ENCODE measurements at regions not wholly inside any gene's neighbourhood (a gene's known extent, or its start where the extent isn't known, plus 50 kb on each side); places are given as distances from the start of the nearest gene placed in this dataset.
"Not testable (repeated sequence)": the region's sequence is repeated elsewhere in the genome, so short reads cannot be mapped to it uniquely, and the experiment has no call there.

DNA sequence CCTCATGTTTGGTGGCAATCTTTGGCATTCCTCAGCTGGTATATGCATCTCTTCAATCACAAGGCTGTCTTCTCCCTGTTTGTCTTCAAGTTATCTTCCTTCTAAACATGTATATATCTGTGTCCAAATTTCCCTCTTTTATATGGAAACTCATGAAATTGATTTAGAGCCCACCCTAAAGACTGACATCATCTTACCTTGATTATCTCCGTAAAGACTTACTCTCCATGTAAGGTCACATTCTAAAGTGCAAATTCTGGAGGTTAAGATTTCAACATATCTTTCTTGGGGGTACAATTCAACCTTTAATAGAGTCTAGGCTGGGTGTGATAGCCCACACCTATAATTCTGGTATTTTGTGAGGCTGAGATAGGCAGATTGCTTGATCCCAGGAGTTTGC lies 215.8 kb upstream of the LRRC4C start:
- H3K4me3 ChIP-seq (ENCODE audit: low read length) = no peak overlapping the region
- no peak for DNase-seq
- no peaks in the 10 kb centered on the region for H3K4me1 ChIP-seq (ENCODE audit: control insufficient read depth, insufficient read depth, low read length)
- no peaks in the 10 kb centered on the region for H3K36me3 ChIP-seq (ENCODE audit: control insufficient read depth, insufficient read depth, low read length)
- H3K9me3 ChIP-seq (replicated peaks; ENCODE audit: control insufficient read depth, low read depth, low read length) = peaks cover 2% of the 10 kb centered on the region
- no peaks in the 10 kb centered on the region for H3K27me3 ChIP-seq (ENCODE audit: control insufficient read depth, insufficient read depth, low read length)
- H3K27ac ChIP-seq (ENCODE audit: low read length) = no peak overlapping the region
- WGBS (ENCODE audit: insufficient coverage) = no CpG with 5 or more reads among the region's 1 CpG

GRCh38 chr11:41713030-41713429 lies 253.6 kb upstream of the LRRC4C start:
- 83% methylated on average over 2 of the region's 3 CpGs for WGBS (ENCODE audit: insufficient coverage)
- H3K9me3 ChIP-seq (replicated peaks; ENCODE audit: control insufficient read depth, low read depth, low read length) = peaks cover 5% of the 10 kb centered on the region
- H3K36me3 ChIP-seq (ENCODE audit: control insufficient read depth, insufficient read depth, low read length) = no peaks in the 10 kb centered on the region
- H3K27ac ChIP-seq (ENCODE audit: low read length) = no peak overlapping the region
- no peaks in the 10 kb centered on the region for H3K27me3 ChIP-seq (ENCODE audit: control insufficient read depth, insufficient read depth, low read length)
- no peak for DNase-seq
- no peak overlapping the region for H3K4me3 ChIP-seq (ENCODE audit: low read length)
- H3K4me1 ChIP-seq (ENCODE audit: control insufficient read depth, insufficient read depth, low read length) = no peaks in the 10 kb centered on the region

- no CpG with 5 or more reads among the region's 2 CpGs for WGBS (ENCODE audit: insufficient coverage)
- H3K36me3 ChIP-seq (ENCODE audit: control insufficient read depth, insufficient read depth, low read length) = no peaks in the 10 kb centered on the region
- no peak overlapping the region for H3K27ac ChIP-seq (ENCODE audit: low read length)
- no peak for DNase-seq
- H3K4me3 ChIP-seq (ENCODE audit: low read length) = no peak overlapping the region
- H3K9me3 ChIP-seq (replicated peaks; ENCODE audit: control insufficient read depth, low read depth, low read length) = peaks cover 5% of the 10 kb centered on the region
- no peaks in the 10 kb centered on the region for H3K27me3 ChIP-seq (ENCODE audit: control insufficient read depth, insufficient read depth, low read length)
- H3K4me1 ChIP-seq (ENCODE audit: control insufficient read depth, insufficient read depth, low read length) = no peaks in the 10 kb centered on the region
These were observed 254.6 kb upstream of the LRRC4C start for GRCh38 chr11:41714101-41714500.

- no peak overlapping the region for H3K27ac ChIP-seq (ENCODE audit: low read length)
These were observed 257.4 kb upstream of the LRRC4C start for GRCh38 chr11:41716862-41717261.

GRCh38 chr11:41720761-41721160 lies 261.3 kb upstream of the LRRC4C start:
- Histone ChIP-seq H3K4me1 (ENCODE audit: control insufficient read depth, insufficient read depth, low read length) (no peaks in the 10 kb centered on the region), H3K27me3 (ENCODE audit: control insufficient read depth, insufficient read depth, low read length) (no peaks in the 10 kb centered on the region), H3K9me3 (replicated peaks; ENCODE audit: control insufficient read depth, low read depth, low read length) (peaks cover 3% of the 10 kb centered on the region), H3K36me3 (ENCODE audit: control insufficient read depth, insufficient read depth, low read length) (no peaks in the 10 kb centered on the region), H3K4me3 (ENCODE audit: low read length) (no peak overlapping the region), H3K27ac (ENCODE audit: low read length) (no peak overlapping the region)
- DNase-seq = no peak
- 62% methylated on average over 1 of the region's 2 CpGs for WGBS (ENCODE audit: insufficient coverage)

More at GRCh38 chr11:41716862-41717261, 257.4 kb upstream of the LRRC4C start:
- Histone ChIP-seq H3K9me3 (replicated peaks; ENCODE audit: control insufficient read depth, low read depth, low read length) (peaks cover 5% of the 10 kb centered on the region), H3K27me3 (ENCODE audit: control insufficient read depth, insufficient read depth, low read length) (no peaks in the 10 kb centered on the region), H3K4me1 (ENCODE audit: control insufficient read depth, insufficient read depth, low read length) (no peaks in the 10 kb centered on the region), H3K4me3 (ENCODE audit: low read length) (no peak overlapping the region), H3K36me3 (ENCODE audit: control insufficient read depth, insufficient read depth, low read length) (no peaks in the 10 kb centered on the region)
- 80% methylated on average over 2 of the region's 3 CpGs for WGBS (ENCODE audit: insufficient coverage)
- no peak for DNase-seq

DNA sequence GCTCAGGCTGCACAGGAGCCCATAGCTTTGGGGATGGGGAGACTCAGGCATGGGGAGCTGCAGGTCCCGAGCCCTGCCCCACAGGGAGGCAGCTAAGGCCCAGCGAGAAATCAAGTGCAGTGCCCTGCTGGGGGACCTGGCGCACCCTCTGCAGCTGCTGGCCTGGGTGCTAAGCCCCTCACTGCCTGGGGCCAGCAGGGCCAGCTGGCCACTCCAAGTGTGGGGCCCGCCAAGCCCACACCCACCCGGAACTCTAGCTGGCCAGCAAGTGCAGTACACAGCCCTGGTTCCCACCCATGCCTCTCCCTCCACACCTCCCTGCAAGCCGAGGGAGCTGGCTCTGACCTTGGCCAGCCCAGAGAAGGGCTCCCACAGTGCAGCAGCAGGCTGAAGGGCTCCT lies 268.7 kb upstream of the LRRC4C start:
- not testable (repeated sequence) for H3K27ac ChIP-seq (ENCODE audit: low read length); H3K27me3 ChIP-seq (ENCODE audit: control insufficient read depth, insufficient read depth, low read length); DNase-seq; H3K36me3 ChIP-seq (ENCODE audit: control insufficient read depth, insufficient read depth, low read length); H3K4me3 ChIP-seq (ENCODE audit: low read length); H3K4me1 ChIP-seq (ENCODE audit: control insufficient read depth, insufficient read depth, low read length)
- WGBS (ENCODE audit: insufficient coverage) = 76% methylated on average over 6 of the region's 6 CpGs
- H3K9me3 ChIP-seq (replicated peaks; ENCODE audit: control insufficient read depth, low read depth, low read length) = peaks cover 10% of the 10 kb centered on the region

DNA sequence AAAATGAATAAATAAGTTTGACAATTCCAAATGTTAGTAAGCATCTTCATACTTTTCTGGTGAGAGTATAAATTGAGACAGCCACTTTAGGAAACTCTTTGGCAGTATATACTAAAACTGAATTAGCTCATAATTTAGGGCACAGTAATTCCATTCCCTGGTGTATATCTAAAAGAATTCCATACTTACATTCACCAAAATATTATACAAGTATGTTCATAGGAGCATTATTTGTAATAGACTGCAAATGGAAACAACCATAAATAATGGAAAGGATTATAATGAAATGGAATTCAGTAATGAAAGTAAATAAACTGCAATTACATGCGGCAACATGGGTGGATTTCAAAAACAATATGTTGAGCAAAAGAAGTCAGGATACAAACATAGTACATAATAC lies 315.8 kb upstream of the LRRC4C start:
- Histone ChIP-seq H3K4me1 (ENCODE audit: control insufficient read depth, insufficient read depth, low read length) (no peaks in the 10 kb centered on the region), H3K4me3 (ENCODE audit: low read length) (no peak overlapping the region), H3K9me3 (replicated peaks; ENCODE audit: control insufficient read depth, low read depth, low read length) (peaks cover 10% of the 10 kb centered on the region), H3K36me3 (ENCODE audit: control insufficient read depth, insufficient read depth, low read length) (no peaks in the 10 kb centered on the region), H3K27me3 (ENCODE audit: control insufficient read depth, insufficient read depth, low read length) (no peaks in the 10 kb centered on the region), H3K27ac (ENCODE audit: low read length) (no peak overlapping the region)
- WGBS (ENCODE audit: insufficient coverage) = no CpG with 5 or more reads among the region's 1 CpG
- DNase-seq = peak; percentile 75

- Histone ChIP-seq H3K4me3 (ENCODE audit: low read length) (no peak overlapping the region), H3K4me1 (ENCODE audit: control insufficient read depth, insufficient read depth, low read length) (no peaks in the 10 kb centered on the region), H3K36me3 (ENCODE audit: control insufficient read depth, insufficient read depth, low read length) (no peaks in the 10 kb centered on the region), H3K27ac (ENCODE audit: low read length) (no peak overlapping the region), H3K27me3 (ENCODE audit: control insufficient read depth, insufficient read depth, low read length) (no peaks in the 10 kb centered on the region), H3K9me3 (replicated peaks; ENCODE audit: control insufficient read depth, low read depth, low read length) (peaks cover 6% of the 10 kb centered on the region)
- DNase-seq = no peak
- WGBS (ENCODE audit: insufficient coverage) = 60% methylated on average over 1 of the region's 1 CpG
These were observed 320.0 kb upstream of the LRRC4C start for GRCh38 chr11:41779401-41779960.

DNA sequence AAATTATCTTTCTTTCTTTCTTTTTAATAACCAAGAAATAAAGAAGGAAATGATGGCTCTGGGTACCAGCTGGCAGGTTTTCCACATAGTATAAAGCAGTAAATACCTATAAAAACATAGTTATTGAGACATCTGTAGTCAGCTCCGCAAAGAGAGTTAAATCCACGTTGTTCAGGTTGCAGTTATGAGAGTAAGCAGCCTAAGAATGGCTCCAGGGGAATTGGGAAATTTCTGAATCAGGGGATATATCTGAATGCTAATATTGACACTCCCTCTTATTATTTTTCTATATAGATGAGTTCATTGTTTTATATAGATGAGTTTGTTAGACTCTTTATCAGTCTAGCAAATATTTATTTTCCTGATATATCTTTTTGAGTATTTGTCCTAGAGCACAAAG lies 322.0 kb upstream of the LRRC4C start:
- Histone ChIP-seq H3K36me3 (ENCODE audit: control insufficient read depth, insufficient read depth, low read length) (no peaks in the 10 kb centered on the region), H3K4me3 (ENCODE audit: low read length) (no peak overlapping the region), H3K4me1 (ENCODE audit: control insufficient read depth, insufficient read depth, low read length) (no peaks in the 10 kb centered on the region), H3K9me3 (replicated peaks; ENCODE audit: control insufficient read depth, low read depth, low read length) (peaks cover 6% of the 10 kb centered on the region), H3K27me3 (ENCODE audit: control insufficient read depth, insufficient read depth, low read length) (no peaks in the 10 kb centered on the region), H3K27ac (ENCODE audit: low read length) (no peak overlapping the region)
- no CpG with 5 or more reads among the region's 2 CpGs for WGBS (ENCODE audit: insufficient coverage)
- DNase-seq = no peak

DNA sequence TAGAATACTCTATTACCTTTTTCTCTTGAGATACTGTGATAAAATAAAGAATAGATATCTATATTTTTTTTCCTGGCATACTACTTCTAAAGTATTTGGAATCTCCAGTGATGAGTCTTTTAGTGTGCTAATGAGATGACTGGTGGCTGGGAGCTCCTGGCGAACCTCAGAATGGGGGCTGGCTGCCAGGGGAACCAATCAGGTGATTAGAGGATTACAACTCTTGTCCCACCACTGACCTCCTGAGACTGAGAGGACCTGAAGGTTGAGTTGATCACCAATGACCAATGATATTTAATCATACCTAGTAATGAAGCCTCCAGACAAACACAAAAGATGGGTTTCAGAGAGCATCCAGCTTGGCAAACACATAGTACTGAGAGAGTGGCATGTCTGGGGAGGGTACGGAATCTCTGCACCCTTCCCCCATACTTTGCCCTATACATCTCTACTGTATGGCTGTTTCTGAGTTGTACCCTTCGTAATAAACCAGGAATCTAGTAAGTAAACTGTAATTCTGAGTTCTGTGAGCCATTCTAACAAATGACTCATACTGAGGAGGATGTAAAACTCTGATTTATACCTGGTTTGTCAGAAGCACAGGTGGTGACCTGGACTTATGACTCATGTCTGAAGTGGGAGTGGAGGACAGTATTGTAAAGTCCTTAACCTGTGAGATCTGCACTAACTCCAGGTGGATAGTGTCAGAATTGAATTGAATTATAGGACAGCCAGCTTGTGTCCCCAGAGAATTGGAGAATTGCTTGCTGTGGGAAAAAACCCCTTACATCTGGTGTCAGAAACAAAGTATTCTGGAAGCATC lies 325.3 kb upstream of the LRRC4C start:
- no peaks in the 10 kb centered on the region for H3K27me3 ChIP-seq (ENCODE audit: control insufficient read depth, insufficient read depth, low read length)
- H3K9me3 ChIP-seq (replicated peaks; ENCODE audit: control insufficient read depth, low read depth, low read length) = no peaks in the 10 kb centered on the region
- whole genome bisulfite sequencing (ENCODE audit: insufficient coverage) = 40% methylated on average over 1 of the region's 3 CpGs
- H3K27ac ChIP-seq (ENCODE audit: low read length) = no peak overlapping the region
- H3K4me1 ChIP-seq (ENCODE audit: control insufficient read depth, insufficient read depth, low read length) = no peaks in the 10 kb centered on the region
- H3K36me3 ChIP-seq (ENCODE audit: control insufficient read depth, insufficient read depth, low read length) = no peaks in the 10 kb centered on the region
- no peak for DNase-seq
- no peak overlapping the region for H3K4me3 ChIP-seq (ENCODE audit: low read length)

Data from muscle of leg (tissue), 3 donors.